ENCODE measurements at regions not wholly inside any gene's neighbourhood (a gene's known extent, or its start where the extent isn't known, plus 50 kb on each side); places are given as distances from the start of the nearest gene placed in this dataset.
"Not testable (repeated sequence)": the region's sequence is repeated elsewhere in the genome, so short reads cannot be mapped to it uniquely, and the experiment has no call there.

- TF ChIP-seq ZNF761 (CRISPR knock-in tag; conservative IDR thresholded peaks at IDR 0.05) (no peak), ZSCAN9 (CRISPR knock-in tag; IDR thresholded peaks at IDR 0.05; ENCODE audit: borderline replicate concordance) (no peak), SNAPC5 (CRISPR knock-in tag; IDR thresholded peaks at IDR 0.05; ENCODE audit: borderline replicate concordance) (no peak), GFI1 (CRISPR knock-in tag; IDR thresholded peaks at IDR 0.05; ENCODE audit: borderline replicate concordance) (no peak), ZBTB3 (CRISPR knock-in tag; IDR thresholded peaks at IDR 0.05; ENCODE audit: borderline replicate concordance, low read depth) (no peak), RARG (CRISPR knock-in tag; IDR thresholded peaks at IDR 0.05; ENCODE audit: low read depth) (no peak), ZNF281 (CRISPR knock-in tag; IDR thresholded peaks at IDR 0.05; ENCODE audit: borderline replicate concordance) (no peak), ZNF564 (CRISPR knock-in tag; IDR thresholded peaks at IDR 0.05) (no peak), PHF5A (CRISPR knock-in tag; IDR thresholded peaks at IDR 0.05; ENCODE audit: low read depth, unreplicated experiment) (no peak), CCDC6 (CRISPR knock-in tag; IDR thresholded peaks at IDR 0.05) (no peak), CHD2 (IDR thresholded peaks at IDR 0.05; ENCODE audit: low read depth, low read length) (no peak), MAF1 (CRISPR knock-in tag; IDR thresholded peaks at IDR 0.05; ENCODE audit: borderline replicate concordance) (no peak), ZNF232 (CRISPR knock-in tag; IDR thresholded peaks at IDR 0.05; ENCODE audit: borderline replicate concordance) (no peak), TEAD2 (CRISPR knock-in tag; IDR thresholded peaks at IDR 0.05) (no peak), YY1 (IDR thresholded peaks at IDR 0.05; ENCODE audit: insufficient read depth, insufficient replicate concordance, low read depth, low read length) (no peak), NR2F2 (IDR thresholded peaks at IDR 0.05; ENCODE audit: borderline replicate concordance, low read depth) (no peak), ZFAT (CRISPR knock-in tag; conservative IDR thresholded peaks at IDR 0.05) (no peak)
- no TSS peak for BruUV-seq (replicated peaks)
- intact Hi-C loops (cut with micrococcal nuclease; ENCODE audit: unreplicated experiment) (no loop called here), in situ Hi-C loops (cut with HindIII; ENCODE audit: extremely low pct_ligation_motif_present, low pct_unique_long_range_greater_than_20kb) (no loop called here)
- Histone ChIP-seq H3K9me3 (ENCODE audit: low read length) (peaks cover 49% of the 10 kb centered on the region), H3K4me3 (replicated peaks in 1 of 3; ENCODE audit: insufficient read depth in 1 of 3, low read depth in 2 of 3, low read length in 3 of 3) (no peak overlapping the region), H3K79me2 (ENCODE audit: insufficient read depth, low read length) (no peaks in the 10 kb centered on the region), H3K27me3 (ENCODE audit: control insufficient read depth in 1 of 2, insufficient read depth in 2 of 2, low read length in 2 of 2) (no peaks in the 10 kb centered on the region), H4K20me1 (ENCODE audit: insufficient read depth, low read length) (no peaks in the 10 kb centered on the region), H3K9ac (ENCODE audit: insufficient read depth, low read depth, low read length) (no peak overlapping the region), H3K4me2 (ENCODE audit: low read depth, low read length) (no peak overlapping the region), H3K27ac (ENCODE audit: extremely low read length, insufficient read depth, low read length) (no peak overlapping the region), H3K4me1 (ENCODE audit: insufficient read depth, low read length) (no peaks in the 10 kb centered on the region), H3K36me3 (replicated peaks in 1 of 2; ENCODE audit: control insufficient read depth in 1 of 2, insufficient read depth in 2 of 2, low read length in 2 of 2) (no peaks in the 10 kb centered on the region), H2AFZ (ENCODE audit: low read length) (no peak overlapping the region)
- FAIRE-seq (no peak), DNase-seq (ENCODE audit: low spot score) (no peak), ATAC-seq (no peak)
- CTCF ChIA-PET (ENCODE audit: low intra/inter-chr PET ratio, low total read pairs) = no interaction called here
- WGBS (ENCODE audit: low lambda C conversion rate) = 6% methylated on average over 1 of the region's 1 CpG
- POLR2A ChIA-PET = no interaction called here
These were observed 250.4 kb upstream of the CDH12 start for GRCh38 chr5:23103566-23103965.

GRCh38 chr5:23095418-23095817 lies 242.3 kb upstream of the CDH12 start:
- H3K4me1 ChIP-seq (ENCODE audit: insufficient read depth, low read length); H3K79me2 ChIP-seq (ENCODE audit: insufficient read depth, low read length); CTCF ChIA-PET (ENCODE audit: low intra/inter-chr PET ratio, low total read pairs); H3K4me2 ChIP-seq (ENCODE audit: low read depth, low read length); H4K20me1 ChIP-seq (ENCODE audit: insufficient read depth, low read length); H2AFZ ChIP-seq (ENCODE audit: low read length); intact Hi-C loops (cut with micrococcal nuclease; ENCODE audit: unreplicated experiment); H3K9ac ChIP-seq (ENCODE audit: insufficient read depth, low read depth, low read length); H3K27me3 ChIP-seq (ENCODE audit: control insufficient read depth in 1 of 2, insufficient read depth in 2 of 2, low read length in 2 of 2); in situ Hi-C loops (cut with HindIII; ENCODE audit: extremely low pct_ligation_motif_present, low pct_unique_long_range_greater_than_20kb); FAIRE-seq; H3K4me3 ChIP-seq (replicated peaks in 1 of 3; ENCODE audit: insufficient read depth in 1 of 3, low read depth in 2 of 3, low read length in 3 of 3); ATAC-seq; BruUV-seq (replicated peaks); DNase-seq (ENCODE audit: low spot score); H3K27ac ChIP-seq (ENCODE audit: extremely low read length, insufficient read depth, low read length); H3K36me3 ChIP-seq (replicated peaks in 1 of 2; ENCODE audit: control insufficient read depth in 1 of 2, insufficient read depth in 2 of 2, low read length in 2 of 2); POLR2A ChIA-PET: not testable (repeated sequence)
- 51% methylated on average over 7 of the region's 7 CpGs for WGBS (ENCODE audit: low lambda C conversion rate)
- peaks cover 10% of the 10 kb centered on the region; the same call in 1 of the 2 replicates for H3K9me3 ChIP-seq (ENCODE audit: low read length)

Data from HepG2 (cell line).